ENCODE measurements at regions not wholly inside any gene's neighbourhood (a gene's known extent, or its start where the extent isn't known, plus 50 kb on each side); places are given as distances from the start of the nearest gene placed in this dataset.

GRCh38 chr17:33679595-33679994 is 386.5 kb upstream of the ASIC2 start:
- no peaks in the 10 kb centered on the region for H3K27me3 Mint-ChIP-seq
- intact Hi-C loops (cut with micrococcal nuclease) = no loop called here

GRCh38 chr17:33680472-33680871 is 387.4 kb upstream of the ASIC2 start:
- Histone ChIP-seq H3K27me3 (replicated peaks in 1 of 4; ENCODE audit: control extremely low read depth in 1 of 4, control insufficient read depth in 3 of 4, insufficient read depth in 4 of 4, low read length in 3 of 4) (no peaks in the 10 kb centered on the region), H3K9ac (ENCODE audit: low read length) (no peak overlapping the region), H3K4me2 (replicated peaks; ENCODE audit: low read depth, low read length, poor library complexity, severe bottlenecking) (no peak overlapping the region), H3K4me3 (ENCODE audit: control extremely low read depth in 1 of 5, extremely low read depth in 1 of 5, insufficient read depth in 1 of 5, low read depth in 2 of 5, low read length in 4 of 5) (no peak overlapping the region), H4K20me1 (ENCODE audit: control insufficient read depth, insufficient read depth, low read length, poor library complexity, severe bottlenecking) (no peaks in the 10 kb centered on the region), H2AFZ (ENCODE audit: insufficient read depth, low read depth, low read length, poor library complexity, severe bottlenecking) (no peak overlapping the region), H3K79me2 (ENCODE audit: control insufficient read depth, insufficient read depth, low read length) (no peaks in the 10 kb centered on the region), H3K4me1 (ENCODE audit: control insufficient read depth in 2 of 2, insufficient read depth in 2 of 2, low read length in 2 of 2) (no peaks in the 10 kb centered on the region), H3K9me3 (ENCODE audit: control extremely low read depth in 1 of 3, control insufficient read depth in 2 of 3, insufficient read depth in 1 of 3, low read length in 2 of 3) (no peaks in the 10 kb centered on the region), H3K27ac (ENCODE audit: low read length in 2 of 2) (no peak overlapping the region), H3K36me3 (replicated peaks in 1 of 2; ENCODE audit: control extremely low read depth in 1 of 2, control insufficient read depth in 1 of 2, extremely low read depth in 1 of 2, insufficient read depth in 2 of 2, low read length in 1 of 2) (no peaks in the 10 kb centered on the region)
- intact Hi-C loops (cut with micrococcal nuclease) = no loop called here
- no peaks in the 10 kb centered on the region for H3K27me3 Mint-ChIP-seq
- no peak overlapping the region for H3K4me3 Mint-ChIP-seq
- ATAC-seq (ENCODE audit: low read depth) = no peak
- no peak overlapping the region for H3K27ac Mint-ChIP-seq
- no peak for DNase-seq
- ChIA-PET POLR2A (no interaction called here), CTCF (no interaction called here)
- no peaks in the 10 kb centered on the region for H3K9me3 Mint-ChIP-seq (ENCODE audit: insufficient read depth)
- TF ChIP-seq CTCF (IDR thresholded peaks at IDR 0.05) (no peak), EZH2 (IDR thresholded peaks at IDR 0.05; ENCODE audit: borderline replicate concordance, insufficient read depth, low read depth, low read length, poor library complexity, severe bottlenecking) (no peak)
- H3K4me1 Mint-ChIP-seq = no peaks in the 10 kb centered on the region
- 90% methylated on average over 2 of the region's 4 CpGs for WGBS (ENCODE audit: insufficient coverage)

More at GRCh38 chr17:33679595-33679994, 386.5 kb upstream of the ASIC2 start:
- Histone ChIP-seq H3K4me1 (ENCODE audit: control insufficient read depth in 2 of 2, insufficient read depth in 2 of 2, low read length in 2 of 2) (no peaks in the 10 kb centered on the region), H3K9ac (ENCODE audit: low read length) (no peak overlapping the region), H3K4me3 (ENCODE audit: control extremely low read depth in 1 of 5, extremely low read depth in 1 of 5, insufficient read depth in 1 of 5, low read depth in 2 of 5, low read length in 4 of 5) (no peak overlapping the region), H2AFZ (ENCODE audit: insufficient read depth, low read depth, low read length, poor library complexity, severe bottlenecking) (no peak overlapping the region), H3K4me2 (replicated peaks; ENCODE audit: low read depth, low read length, poor library complexity, severe bottlenecking) (no peak overlapping the region), H3K27me3 (replicated peaks in 1 of 4; ENCODE audit: control extremely low read depth in 1 of 4, control insufficient read depth in 3 of 4, insufficient read depth in 4 of 4, low read length in 3 of 4) (no peaks in the 10 kb centered on the region), H3K27ac (ENCODE audit: low read length in 2 of 2) (no peak overlapping the region), H4K20me1 (ENCODE audit: control insufficient read depth, insufficient read depth, low read length, poor library complexity, severe bottlenecking) (no peaks in the 10 kb centered on the region), H3K36me3 (replicated peaks in 1 of 2; ENCODE audit: control extremely low read depth in 1 of 2, control insufficient read depth in 1 of 2, extremely low read depth in 1 of 2, insufficient read depth in 2 of 2, low read length in 1 of 2) (no peaks in the 10 kb centered on the region), H3K79me2 (ENCODE audit: control insufficient read depth, insufficient read depth, low read length) (no peaks in the 10 kb centered on the region), H3K9me3 (ENCODE audit: control extremely low read depth in 1 of 3, control insufficient read depth in 2 of 3, insufficient read depth in 1 of 3, low read length in 2 of 3) (no peaks in the 10 kb centered on the region)
- 88% methylated on average over 5 of the region's 6 CpGs for WGBS (ENCODE audit: insufficient coverage)
- ATAC-seq (ENCODE audit: low read depth) = no peak
- no peak for DNase-seq
- POLR2A ChIA-PET = no interaction called here
- no peak overlapping the region for H3K4me3 Mint-ChIP-seq
- TF ChIP-seq CTCF (IDR thresholded peaks at IDR 0.05) (no peak), EZH2 (IDR thresholded peaks at IDR 0.05; ENCODE audit: borderline replicate concordance, insufficient read depth, low read depth, low read length, poor library complexity, severe bottlenecking) (no peak)
- CTCF ChIA-PET = no interaction called here
- H3K4me1 Mint-ChIP-seq = no peaks in the 10 kb centered on the region
- no peak overlapping the region for H3K27ac Mint-ChIP-seq
- H3K9me3 Mint-ChIP-seq (ENCODE audit: insufficient read depth) = no peaks in the 10 kb centered on the region
